GM12892 (cell line): ENCODE measurements at regions not wholly inside any gene's neighbourhood (a gene's known extent, or its start where the extent isn't known, plus 50 kb on each side); places are given as distances from the start of the nearest gene placed in this dataset.

Experiments used
- POLR2A ChIP-seq: IDR thresholded peaks from 2 replicates; pipeline ENCODE4 v1.6.1; 2011; ENCODE audit warnings: low read depth, low read length, control low read depth
- TAF1 ChIP-seq: IDR thresholded peaks from 2 replicates; pipeline ENCODE4 v1.6.1; 2011; ENCODE audit warnings: low read depth, mild to moderate bottlenecking, control low read depth, low read length, borderline replicate concordance

DNA sequence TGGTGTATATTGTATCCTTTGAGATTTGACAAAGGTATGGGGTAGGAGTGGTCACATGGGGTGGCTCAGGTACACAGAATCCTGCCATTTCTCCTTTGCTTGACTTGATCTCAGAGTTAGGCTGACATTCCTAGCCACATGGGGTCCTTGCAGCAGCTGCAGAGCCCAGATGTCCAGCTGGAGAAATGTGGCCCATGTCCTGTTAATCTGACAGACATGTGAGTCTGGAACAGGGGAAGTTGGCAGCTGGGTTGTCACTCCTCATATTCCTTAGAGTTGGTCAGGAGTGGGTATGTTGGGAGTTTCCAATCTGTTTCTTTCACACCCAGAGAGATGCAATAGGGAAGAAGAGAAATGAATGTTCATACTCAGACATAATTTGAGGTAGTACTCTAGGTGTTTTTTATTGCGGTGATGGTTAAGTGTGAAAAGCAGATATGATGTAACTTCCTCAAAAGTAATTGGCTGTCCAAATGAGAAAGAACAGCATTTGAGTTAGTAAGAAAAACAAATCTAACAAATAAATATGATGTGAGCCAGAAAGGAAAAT, 402.6 kb upstream of the MEIS1 start:
- TF ChIP-seq POLR2A (no peak), TAF1 (no peak)
